ENCODE measurements at regions not wholly inside any gene's neighbourhood (a gene's known extent, or its start where the extent isn't known, plus 50 kb on each side); places are given as distances from the start of the nearest gene placed in this dataset.

DNA sequence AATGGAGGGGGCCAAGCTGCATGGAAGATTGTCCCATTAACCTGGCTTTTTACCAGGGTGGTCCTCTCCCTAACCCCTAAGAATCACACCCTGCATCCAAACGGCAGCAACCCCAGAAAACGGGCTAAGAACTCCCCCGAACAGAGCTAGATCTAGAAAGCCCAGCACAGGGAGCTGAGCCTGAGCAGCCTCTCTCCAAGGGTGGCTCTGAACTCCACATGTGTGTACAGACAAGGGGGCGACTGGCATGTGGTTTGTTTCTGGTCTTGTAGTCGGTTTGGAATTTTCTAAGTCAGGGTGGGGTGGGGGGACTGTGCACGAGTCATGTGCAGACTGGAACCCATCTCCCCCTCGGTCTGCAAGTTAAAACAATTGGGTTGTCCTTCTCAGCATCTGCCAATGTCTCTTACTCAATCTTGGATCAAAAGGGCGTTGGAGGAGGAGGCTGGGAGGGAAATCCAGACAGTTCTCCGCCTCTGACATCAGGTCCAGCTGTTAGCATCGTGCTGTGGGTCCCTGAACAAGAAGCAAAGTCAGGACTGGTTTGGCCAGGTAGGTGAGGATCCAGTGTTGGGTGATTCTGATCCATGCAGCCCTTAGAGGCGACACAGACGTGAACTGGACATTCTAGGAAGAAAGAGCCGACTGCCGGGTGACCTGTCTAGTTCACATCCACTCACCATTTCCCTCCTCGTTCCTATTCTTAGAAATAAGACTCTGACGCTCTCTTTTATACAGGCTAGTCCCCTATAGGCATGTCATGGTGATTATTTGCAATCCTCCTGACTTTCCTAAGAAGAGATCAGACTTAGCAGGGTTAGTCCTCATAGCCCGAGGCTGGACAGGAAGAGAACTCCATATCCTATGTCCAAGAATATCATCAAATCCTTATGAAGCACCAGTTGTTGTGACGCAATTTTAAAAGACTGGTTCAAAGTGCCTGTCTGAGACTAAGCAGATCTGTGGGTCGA, 381.8 kb downstream of the SOX9 start:
- no peak for DNase-seq (ENCODE audit: low spot score)

DNA sequence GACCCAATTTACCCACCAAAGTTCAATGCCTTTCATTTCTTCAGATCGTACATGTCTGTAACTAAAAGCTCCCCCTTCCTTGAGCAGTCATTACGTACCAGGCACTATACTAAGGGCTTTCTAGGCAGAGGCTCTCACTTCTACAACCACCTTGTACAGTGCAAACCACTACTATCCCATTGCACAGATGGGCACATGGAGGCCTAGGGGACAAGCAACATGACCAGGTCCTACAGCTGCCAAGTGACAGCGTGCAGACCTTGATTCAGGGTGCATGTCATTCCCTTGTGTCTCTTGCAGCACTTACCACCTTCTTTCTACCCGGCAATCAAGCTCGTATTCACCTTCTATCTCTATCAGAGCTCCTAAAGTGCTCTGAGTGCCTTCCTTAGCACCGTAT, 382.7 kb downstream of the SOX9 start:
- DNase-seq (ENCODE audit: low spot score), result no peak

DNA sequence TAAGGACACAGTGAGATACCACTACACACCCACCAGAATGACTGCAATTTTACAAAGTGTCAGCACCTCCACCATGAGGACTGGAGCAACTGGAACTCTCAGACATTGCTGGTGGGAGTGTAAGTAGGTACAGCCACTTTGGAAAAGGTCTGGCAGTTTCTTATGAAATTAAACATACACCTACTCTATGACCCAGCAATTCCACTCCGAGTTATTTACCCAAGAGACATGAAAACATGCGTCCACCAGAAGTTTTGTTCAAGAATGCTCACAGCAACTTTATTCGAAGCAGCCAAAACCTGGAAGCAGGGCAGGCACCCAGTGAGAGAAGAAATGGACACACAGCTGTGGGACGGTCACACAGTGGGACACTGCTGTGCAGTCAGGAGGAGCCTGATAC, 384.0 kb downstream of the SOX9 start:
- DNase-seq (ENCODE audit: low spot score), result no peak

DNA sequence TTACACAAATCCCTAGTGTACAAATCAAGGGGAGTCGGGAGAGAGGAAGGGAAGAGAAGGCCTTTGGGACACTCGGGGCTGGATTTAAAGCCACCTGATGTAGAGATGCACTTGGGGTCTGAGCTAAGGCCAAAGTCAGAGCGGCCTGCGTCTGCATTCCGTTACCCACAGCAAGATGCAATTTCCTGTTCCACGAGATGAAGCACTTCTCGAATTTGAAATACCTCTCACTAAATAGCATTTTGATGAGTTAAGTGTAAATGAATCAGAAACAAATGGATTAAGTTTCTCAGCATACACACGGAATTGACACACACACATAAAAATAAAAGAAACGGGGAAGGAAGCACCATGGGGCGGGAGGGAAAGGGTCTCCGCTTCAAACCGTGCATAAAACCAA, 386.0 kb downstream of the SOX9 start:
- no peak for DNase-seq (ENCODE audit: low spot score)

DNA sequence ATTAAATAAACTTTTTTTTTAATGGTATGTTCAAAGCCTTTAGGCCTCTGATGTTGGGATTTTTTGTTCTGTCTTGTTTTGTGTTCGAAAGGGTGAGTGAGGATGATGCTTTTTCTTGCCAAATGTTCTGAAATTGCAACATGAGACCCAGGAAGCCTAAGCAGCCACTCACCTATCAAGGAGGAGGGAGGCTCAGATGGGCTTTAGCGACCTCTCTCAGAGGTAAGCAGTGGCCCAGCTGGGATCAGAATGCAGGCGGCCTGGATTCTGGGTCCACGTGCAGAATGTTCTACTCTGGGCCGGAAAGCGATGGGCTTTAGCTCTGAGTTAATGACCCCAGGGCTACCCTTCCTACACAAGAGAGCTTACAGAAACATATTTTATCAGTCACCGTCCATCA, 386.6 kb downstream of the SOX9 start:
- no peak for DNase-seq (ENCODE audit: low spot score)

DNA sequence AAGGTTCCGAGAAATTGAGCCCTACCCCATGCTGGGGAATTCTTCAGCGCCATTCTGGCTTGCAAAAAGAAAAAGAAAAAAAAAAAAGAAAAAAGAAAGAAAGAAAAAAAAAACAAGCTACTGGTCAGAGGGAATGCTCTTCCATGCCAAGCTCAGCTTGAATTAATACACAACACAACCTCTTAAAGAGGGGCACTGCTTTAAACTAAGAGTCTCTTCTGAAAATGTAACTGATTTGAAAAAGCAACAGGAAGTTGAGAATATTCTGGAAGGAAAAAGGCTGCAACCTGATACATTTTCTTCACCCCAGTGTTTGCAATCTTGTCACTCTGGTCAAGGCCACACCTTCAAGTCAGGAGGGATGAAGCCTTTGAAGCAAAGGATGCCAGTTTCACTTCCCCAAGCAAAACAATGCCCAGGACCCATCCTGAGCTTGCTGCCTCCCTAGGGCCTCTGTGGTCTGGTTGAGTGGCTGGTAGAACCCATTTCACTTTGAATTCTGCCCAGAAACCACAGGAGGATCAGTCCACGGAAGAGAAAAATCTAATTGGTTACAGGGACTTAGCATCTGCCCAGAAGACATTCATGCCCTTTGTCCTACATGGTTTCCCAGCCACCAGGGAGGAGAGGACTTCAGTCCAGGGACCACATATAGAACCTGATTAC, 389.7 kb downstream of the SOX9 start:
- DNase-seq (ENCODE audit: low spot score), result no peak

DNA sequence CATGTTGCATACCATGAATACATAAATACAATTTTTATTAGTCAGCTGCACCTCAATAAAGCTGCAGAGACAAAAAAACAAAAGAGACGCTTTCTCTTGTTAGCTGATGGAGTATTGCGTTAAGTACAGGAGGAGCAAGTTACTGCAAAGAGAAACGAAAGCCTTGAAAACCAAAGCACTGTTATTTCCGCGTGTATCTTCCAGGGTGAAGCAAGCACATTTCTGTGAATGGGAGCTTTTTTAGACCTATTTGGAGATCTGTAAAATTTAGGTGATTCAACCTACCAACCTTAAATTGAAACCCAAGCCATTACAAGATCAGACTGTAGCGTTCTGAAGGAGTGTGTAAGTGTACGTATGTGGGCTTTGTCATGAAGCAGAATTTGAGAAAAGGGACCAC, 390.4 kb downstream of the SOX9 start:
- DNase-seq (ENCODE audit: low spot score), result no peak

DNA sequence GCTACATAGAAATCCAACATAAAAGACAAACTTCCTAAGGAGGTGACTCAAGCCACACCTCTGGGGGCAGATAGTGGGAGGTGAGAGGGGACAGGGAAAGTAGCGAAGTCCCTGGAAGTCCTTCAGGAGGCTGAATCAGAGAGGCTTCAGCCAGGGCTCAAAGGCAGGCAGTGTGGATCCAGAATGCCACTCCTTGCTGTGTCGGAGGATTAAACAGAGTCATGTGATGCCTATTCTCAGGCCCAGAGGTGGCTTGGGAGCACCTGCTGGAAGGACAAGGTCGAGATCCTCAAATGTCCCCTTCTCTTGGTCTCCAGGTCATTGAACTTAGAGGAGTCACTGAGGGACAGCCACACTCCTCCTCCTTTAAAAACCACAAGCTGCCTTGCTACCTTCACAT, 391.1 kb downstream of the SOX9 start:
- DNase-seq (ENCODE audit: low spot score), result no peak

DNA sequence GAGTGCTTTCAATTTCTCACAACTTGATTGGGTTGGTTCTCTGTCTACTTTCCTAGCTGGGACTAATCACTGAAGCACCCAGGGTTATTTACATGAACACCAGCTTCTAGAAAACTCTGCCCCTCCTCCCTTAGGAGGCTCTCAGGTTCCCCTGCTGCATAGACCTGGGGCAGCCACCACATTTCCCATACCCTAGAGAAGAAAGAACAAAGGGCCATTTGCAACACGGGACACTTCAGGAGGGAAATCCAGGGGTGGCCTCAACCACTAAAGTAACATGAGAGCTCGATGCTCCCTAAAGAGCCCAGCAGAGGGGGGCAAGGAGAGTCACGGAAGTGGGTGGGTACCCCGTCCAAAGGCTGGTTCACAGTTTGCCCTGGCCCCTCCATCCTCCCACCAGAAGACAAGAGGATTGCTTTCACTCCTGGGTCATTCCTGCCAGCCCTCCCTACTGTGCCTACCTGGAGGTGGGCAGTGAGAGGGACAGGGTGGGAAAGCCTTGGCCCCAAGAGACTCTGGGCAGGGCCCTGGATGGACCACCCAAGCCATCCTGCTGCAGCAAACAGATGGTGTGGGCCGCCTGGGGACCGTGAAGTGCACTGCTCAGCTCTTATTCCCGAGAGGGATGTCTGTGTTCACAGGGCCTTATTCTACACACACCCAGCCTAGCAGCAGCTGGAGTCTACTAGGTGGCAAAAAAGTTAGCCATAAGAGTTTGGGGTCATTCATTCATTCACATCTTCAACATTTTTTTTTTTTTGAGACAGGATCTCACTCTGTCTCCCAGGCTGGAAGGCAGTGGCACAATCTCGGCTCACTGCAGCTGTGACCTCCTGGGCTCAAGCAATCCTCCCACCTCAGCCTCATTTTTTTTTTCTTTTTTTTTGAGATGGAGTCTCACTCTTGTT, 392.1 kb downstream of the SOX9 start:
- DNase-seq (ENCODE audit: low spot score), result no peak

DNA sequence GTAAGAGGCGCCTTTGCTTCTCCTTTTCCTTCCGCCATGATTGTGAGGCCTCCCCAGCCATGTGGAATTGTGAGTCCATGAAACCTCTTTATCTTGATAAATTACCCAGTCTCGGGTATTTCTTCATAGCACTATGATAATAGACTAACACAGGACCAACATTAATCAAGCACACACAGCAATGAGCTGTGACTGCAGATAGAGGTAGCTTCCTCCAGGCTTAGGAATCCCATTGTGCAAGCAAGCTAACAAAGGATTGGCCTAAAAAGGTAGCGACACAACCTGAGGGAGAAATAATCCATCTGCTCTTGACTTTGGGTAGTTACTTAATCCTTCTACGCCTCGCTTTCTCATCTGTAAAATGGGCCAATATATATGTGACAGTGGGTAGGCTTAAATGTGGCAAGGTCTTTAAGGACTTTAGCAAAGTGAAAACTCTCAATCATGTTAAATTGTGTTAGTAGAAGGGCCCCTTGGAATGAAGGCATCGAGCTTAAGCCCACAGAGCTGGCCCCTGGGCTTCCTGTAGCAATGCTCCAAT, 393.6 kb downstream of the SOX9 start:
- no peak for DNase-seq (ENCODE audit: low spot score)

DNA sequence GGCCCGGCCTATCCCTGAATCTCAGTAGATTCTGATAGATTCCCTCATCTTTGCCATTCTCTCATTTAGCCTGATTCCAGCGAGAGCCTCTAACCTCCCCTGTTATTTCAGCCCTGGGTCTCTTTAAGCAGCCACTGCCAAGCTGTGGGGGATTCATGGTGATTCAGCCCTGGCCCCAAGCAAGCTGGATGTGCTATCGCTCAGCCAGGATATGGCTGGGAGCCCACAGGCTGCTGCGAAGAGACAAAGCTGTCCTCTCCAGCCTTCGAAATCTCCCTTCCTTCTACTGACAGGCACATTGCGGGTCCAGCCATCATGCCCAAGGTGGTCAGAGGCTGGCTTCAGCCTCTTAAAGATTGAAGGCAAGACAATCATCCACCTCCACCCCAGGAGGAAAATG, 394.1 kb downstream of the SOX9 start:
- DNase-seq (ENCODE audit: low spot score), result no peak

DNA sequence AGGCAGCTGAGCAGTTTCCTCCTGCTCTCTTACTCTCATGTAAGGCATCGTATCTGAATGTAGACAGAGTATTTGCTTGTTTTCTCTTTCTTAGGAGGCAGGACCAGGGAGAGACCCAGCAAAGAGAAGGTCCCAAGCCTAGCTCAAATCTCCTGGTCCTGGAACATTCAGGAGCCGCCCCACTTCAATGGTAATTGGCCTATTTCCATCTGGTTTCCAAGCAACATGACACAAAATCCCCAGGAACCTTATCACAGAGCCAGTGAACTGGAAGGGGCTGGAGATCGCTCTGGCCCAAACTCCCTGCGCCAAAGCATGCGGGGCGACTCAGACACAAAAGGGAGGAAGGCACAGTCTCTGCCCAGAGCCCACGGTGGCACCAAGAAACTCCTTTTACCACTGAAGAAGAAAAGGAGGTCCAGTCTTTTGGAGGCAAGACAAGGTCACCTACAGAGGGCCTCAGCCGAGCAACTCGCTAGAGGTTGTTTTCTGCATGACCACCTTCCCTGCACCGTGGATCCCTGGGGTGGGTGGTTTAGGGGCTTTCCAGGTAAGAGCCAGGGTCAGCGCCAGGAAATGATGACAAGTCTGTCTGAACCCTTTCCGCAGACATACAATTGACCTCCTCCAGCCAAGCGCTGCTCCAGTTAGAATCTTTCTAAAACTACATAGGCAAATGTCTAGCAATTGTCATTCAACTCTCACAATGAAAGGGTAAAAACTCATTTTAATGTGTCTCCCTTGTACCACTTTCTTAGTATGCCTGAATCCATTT, 394.7 kb downstream of the SOX9 start:
- DNase-seq (ENCODE audit: low spot score), result no peak

DNA sequence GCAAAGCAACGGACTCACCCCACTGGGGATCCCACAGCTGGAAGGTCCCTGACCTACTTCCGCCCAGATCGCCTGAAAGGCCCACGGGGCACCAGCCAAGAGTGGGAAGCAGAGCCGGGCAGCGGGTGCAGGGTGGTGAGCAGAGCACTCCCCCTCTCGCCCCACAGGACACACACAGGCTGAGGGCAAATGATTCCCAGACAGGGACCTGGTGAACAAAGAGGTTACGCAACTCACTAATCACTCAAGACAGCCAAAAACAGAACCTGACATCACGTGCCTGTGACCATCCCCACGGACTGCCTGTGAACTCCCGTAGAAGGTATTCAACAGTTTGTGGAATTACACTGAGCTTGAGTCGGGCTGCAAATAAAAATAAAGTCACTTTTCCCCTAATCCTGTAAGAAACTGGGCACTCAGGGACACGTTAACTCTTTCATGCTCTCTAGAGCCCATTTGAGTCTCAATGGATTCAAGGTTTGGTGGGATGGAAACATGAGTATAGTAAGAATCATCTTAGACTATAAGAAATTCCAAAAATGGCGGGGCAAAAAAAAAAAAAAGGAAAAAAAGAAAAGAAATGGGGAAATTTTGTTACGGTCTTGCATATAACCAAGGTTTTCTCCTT, 396.1 kb downstream of the SOX9 start:
- no peak for DNase-seq (ENCODE audit: low spot score)

DNA sequence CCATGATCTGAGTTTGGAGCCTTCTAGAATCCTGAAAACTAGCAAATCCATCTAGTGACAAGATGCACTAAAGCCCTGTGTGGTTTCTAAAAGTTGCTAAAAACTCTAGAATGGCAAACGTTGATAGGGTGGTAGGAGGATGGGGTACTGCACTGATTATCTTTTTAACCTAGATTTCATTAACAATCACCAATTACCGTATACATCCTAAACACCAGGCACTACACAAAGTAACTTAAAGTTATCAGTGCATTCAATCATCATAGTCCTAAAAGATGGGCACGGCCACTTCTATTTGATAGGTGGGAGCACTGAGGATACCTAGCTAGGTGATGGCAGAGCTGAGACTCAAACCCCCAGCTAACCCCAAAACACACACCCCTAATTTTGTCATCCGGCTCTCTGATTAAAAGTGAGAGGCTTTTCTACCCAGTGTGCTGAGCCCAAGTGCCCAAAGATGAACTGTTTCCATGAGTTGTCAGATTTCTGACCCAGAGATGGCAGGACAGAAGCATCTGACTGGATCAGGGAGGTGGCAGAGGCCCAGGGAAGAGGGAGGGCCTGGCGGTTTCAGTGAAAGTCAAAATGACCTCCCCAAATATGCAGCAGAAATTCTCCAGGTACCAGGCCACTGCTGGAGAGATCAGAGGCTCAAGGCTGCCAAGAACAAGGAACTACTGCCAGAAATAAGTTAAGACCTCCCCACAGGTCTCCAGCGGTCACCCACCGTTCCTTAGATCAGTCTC, 396.8 kb downstream of the SOX9 start:
- no peak for DNase-seq (ENCODE audit: low spot score)

DNA sequence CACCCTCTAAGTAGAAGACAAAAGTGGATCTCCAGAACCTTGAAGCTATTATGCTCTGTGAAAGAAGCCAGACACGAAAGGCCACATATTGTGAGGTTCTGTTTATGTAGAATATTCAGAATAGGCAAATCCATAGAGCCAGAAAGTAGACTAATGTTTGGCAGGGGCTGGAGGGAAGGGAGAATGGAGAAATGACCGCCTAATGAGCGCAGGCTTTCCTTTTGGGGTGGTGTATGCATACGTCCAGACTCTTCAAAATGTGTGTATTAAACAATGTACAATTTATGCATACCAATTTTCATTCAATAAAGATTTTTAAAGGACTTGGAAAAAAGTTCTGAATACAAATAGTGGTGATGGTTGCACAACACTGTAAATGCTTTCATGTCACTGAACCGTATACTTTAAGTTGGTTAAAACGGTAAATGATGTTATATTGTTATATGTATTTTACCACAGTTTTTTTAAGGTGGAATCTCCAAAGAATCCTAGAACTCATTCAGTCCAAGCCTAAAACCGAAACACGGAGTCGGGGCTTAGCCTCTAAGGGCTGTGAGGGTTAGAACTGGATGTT, 397.4 kb downstream of the SOX9 start:
- DNase-seq (ENCODE audit: low spot score), result no peak

DNA sequence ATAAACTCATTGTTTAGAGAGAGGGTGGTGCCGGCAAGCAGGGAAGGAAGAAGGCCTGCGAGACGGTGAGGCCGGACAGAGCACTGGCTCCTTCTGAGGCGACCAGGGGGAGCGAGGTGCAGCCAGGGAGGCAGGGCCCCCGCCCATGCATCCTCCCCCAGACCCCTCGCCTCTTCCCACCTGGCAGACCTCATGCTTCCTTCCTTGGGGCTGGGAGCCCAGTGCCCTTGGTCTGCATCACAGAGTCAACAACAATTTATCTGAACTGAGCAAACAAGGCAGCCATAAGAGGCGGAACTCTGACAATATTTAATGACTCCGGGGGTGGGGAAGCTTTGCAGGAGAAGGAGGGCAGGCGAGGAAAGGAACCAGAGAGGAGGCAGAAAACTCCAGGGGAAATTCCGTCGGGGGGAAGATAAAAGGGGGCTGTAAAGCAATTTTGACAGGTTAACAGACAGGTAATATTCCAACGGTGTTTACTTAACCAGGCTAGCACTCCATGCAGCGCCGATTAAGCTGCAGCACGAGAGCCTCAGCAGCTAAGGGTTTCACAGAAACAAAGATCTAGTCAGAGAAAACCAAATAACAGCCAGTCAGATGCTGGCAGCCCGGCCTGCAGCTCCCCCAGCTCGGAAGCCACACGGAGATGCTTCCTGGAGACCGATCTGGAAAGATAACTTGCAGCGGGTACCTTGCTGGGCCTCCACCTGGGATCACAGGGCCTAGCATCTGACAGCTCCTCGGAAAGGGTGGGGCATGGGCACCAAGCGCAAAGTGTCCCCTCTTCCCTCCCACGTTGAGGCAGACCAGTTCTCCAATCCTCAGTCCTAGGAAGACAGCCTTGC, 398.2 kb downstream of the SOX9 start:
- DNase-seq (ENCODE audit: low spot score), result no peak

DNA sequence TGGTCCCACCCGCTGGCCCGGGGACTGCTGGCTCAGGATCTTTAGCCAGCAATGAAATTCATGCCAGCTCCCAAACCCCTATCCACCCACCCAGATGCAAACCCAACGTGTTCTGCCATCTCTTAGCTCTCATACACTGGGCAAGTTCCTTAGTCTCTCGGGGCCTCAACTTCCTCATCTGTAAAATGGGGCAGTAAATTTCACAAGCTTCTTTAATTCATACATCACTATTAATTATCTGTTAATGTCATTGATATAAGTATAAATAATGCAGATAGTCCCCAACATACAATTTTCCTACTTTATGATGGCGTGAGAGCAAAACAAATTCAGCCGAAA, 398.7 kb downstream of the SOX9 start:
- DNase-seq (ENCODE audit: low spot score), result no peak

DNA sequence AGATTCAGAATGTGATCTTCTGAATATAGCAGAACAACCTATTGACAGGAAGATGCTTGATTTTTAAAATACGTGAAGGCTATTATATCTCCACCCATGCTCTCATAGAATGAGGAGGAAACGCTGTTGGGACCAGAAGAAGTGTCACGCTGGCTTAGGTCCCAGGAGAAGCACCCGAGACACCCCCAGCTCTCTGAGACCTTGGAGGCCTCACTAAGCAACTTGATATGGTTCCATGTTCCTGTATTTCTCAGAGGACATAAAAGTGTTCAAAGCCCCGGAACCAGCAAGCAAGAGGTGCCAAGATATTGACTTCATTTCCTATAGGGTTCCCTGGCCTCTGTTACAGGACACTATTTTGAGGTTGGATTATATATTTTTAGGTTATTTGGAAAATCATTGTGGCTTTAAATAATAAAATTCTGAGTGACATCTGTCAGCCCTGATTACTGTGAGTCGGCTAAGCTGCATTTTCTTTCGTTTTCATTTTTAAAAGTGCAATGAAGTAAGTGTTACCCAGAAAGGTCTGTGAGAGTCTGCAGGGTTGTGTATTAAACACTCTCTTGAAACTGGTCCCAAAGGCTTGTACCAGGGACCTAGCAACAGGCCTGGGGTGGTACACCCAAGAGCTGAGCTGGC, 400.0 kb downstream of the SOX9 start:
- no peak for DNase-seq (ENCODE audit: low spot score)

DNA sequence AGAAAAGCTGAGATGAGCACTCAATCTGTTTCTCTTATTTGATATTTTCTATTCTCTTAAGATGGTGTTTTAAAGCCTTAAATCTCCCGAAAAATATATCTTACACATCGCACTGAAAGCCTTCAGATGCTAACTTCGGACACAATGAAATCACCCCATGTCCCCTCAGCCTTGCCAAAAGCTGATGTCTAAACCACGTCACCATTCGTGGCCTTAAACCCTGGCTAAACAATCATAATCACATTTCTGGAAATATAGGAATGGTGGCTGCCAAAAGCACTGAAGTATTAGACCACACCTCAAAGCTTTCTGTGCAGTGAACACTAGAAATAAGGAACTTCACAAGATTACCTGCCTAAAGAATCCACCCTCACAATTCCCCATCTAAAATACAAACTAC, 402.7 kb downstream of the SOX9 start:
- DNase-seq (ENCODE audit: low spot score), result no peak
